WTC11 (cell line): ENCODE measurements at regions not wholly inside any gene's neighbourhood (a gene's known extent, or its start where the extent isn't known, plus 50 kb on each side); places are given as distances from the start of the nearest gene placed in this dataset.

Experiments used
- SOX15 ChIP-seq: fragments of 250-450 bp; sonication (Bioruptor Pico); IDR thresholded peaks from 2 replicates; pipeline ENCODE4 v1.9.0; 2021; ENCODE audit warnings: mild to moderate bottlenecking
- SP1 ChIP-seq: sonication (generic); formaldehyde crosslinking; conservative IDR thresholded peaks from 2 replicates; pipeline ENCODE4 v1.8.1; 2022; ENCODE audit warnings: missing genetic modification reagents
- ZNF396 ChIP-seq: fragments of 250-450 bp; sonication (Bioruptor Pico); IDR thresholded peaks from 2 replicates; pipeline ENCODE4 v1.8.0; 2021; ENCODE audit warnings: mild to moderate bottlenecking, moderate library complexity, borderline replicate concordance
- TF ChIP-seq, protein P1 (sequence below): fragments of 200-600 bp; IDR thresholded peaks from 2 replicates; pipeline ENCODE4 v1.8.0; 2022; ENCODE audit warnings: antibody characterized with exemption
- TF ChIP-seq, protein P2 (sequence below): sonication (generic); formaldehyde crosslinking; conservative IDR thresholded peaks from 2 replicates; pipeline ENCODE4 v1.8.1; 2022; ENCODE audit warnings: mild to moderate bottlenecking, missing genetic modification reagents

DNA sequence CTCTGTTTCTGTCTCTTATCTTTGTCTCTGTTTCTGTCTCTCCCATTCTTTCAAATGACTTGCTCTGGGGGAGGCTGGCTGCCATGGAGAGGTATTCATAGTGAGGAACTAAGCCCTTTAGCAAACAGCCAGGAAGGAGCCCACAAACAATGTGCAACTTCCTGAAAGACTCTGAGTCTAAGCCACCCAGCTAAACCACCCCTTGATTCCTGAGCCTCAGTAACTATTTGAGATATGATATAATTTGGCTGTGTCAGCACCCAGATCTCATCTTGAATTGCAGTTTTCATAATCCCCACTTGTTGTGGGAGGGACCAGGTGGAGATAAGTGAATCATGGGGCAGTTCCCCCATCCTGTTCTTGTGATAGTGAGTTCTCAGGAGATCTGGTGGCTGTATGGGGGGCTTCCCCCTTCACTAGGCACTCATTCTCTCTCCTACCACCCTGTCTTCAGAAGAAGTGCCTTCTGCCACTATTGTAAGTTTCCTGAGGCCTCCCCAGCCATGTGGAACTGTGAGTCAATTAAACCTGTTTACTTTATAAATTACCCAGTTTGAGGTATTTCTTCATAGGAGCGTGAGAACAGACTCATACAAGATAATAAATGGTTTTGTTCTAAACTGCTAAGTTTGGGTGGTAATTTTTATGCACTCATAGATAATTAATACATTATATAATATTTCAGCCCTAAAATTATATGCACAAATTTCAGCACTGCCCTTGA, 121.2 kb upstream of the FOXP2 start:
- TF ChIP-seq ZNF396 = no peak
- TF ChIP-seq, protein P1, sequence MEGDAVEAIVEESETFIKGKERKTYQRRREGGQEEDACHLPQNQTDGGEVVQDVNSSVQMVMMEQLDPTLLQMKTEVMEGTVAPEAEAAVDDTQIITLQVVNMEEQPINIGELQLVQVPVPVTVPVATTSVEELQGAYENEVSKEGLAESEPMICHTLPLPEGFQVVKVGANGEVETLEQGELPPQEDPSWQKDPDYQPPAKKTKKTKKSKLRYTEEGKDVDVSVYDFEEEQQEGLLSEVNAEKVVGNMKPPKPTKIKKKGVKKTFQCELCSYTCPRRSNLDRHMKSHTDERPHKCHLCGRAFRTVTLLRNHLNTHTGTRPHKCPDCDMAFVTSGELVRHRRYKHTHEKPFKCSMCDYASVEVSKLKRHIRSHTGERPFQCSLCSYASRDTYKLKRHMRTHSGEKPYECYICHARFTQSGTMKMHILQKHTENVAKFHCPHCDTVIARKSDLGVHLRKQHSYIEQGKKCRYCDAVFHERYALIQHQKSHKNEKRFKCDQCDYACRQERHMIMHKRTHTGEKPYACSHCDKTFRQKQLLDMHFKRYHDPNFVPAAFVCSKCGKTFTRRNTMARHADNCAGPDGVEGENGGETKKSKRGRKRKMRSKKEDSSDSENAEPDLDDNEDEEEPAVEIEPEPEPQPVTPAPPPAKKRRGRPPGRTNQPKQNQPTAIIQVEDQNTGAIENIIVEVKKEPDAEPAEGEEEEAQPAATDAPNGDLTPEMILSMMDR = no peak
- no peak for TF ChIP-seq SOX15 (CRISPR knock-in tag)
- TF ChIP-seq, protein P2, sequence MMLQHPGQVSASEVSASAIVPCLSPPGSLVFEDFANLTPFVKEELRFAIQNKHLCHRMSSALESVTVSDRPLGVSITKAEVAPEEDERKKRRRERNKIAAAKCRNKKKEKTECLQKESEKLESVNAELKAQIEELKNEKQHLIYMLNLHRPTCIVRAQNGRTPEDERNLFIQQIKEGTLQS (CRISPR knock-in tag) = no peak
- no peak for TF ChIP-seq SP1
